GM19025 (cell line): ENCODE measurements at regions not wholly inside any gene's neighbourhood (a gene's known extent, or its start where the extent isn't known, plus 50 kb on each side); places are given as distances from the start of the nearest gene placed in this dataset.
A peak's percentile ranks its signal among the peaks of the same experiment; 100 is the strongest.

Source experiments
- ATAC-seq: cut with Tn5 transposase; IDR thresholded peaks from one replicate; pipeline ENCODE4 v1.9.1; 2021; ENCODE audit warnings: mild to moderate bottlenecking, low read depth, moderate library complexity; ENCODE audit not compliant: unreplicated experiment

DNA sequence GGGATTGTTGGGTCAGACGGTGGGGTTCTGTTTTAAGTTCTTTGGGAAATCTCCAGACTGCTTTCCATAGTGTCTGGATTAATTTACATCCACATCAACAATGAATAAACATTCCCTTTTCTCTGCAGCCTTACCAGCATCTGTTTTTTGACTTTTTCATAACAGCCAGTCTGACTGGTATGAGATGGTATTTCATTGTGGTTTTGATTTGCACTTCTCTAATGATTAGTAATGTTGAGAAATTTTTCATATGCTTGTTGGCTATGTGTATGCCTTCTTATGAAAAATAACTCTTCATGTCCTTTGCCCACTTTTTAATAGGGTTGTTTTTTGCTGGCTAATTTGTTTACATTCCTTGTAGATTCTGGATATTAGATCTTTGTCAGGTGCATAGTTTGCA is 140.8 kb upstream of the CNTN1 start:
- ATAC-seq, result no peak

DNA sequence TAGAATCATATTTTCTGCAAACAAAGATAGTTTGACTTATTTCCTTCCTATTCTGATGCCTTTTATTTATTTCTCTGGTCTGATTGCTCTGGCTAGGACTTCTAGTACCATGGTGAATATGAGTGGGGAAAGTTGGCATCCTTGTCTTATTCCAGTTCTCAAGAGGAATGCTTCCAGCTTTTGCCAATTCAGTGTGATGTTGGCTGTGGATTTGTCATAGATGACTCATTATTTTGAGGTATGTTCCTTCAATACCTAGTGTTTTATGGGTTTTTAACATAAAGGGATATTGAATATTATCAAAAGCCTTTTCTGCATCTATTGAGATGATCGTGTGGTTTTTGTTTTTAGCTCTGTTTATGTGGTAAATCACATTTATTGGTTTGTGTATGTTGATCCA is 139.4 kb upstream of the CNTN1 start:
- ATAC-seq, result no peak

DNA sequence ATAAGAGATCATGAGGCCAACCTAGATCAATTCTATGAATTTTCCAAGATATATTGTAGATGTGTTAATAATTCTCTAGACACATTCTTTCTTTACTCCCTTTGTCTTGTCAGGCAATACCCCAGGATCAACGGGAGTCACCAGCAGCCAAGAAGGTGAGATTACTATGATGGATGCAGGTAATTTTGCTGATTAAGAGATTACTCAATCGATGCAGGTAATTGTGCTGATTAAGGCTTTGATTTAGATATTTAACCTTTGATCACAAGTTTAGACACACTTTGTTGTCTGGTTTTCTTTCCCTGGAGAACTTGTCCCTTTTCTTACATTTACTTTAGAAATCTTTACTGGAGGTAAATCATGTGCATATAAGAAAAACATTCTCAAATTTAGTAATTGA is 134.3 kb upstream of the CNTN1 start:
- ATAC-seq, result no peak

DNA sequence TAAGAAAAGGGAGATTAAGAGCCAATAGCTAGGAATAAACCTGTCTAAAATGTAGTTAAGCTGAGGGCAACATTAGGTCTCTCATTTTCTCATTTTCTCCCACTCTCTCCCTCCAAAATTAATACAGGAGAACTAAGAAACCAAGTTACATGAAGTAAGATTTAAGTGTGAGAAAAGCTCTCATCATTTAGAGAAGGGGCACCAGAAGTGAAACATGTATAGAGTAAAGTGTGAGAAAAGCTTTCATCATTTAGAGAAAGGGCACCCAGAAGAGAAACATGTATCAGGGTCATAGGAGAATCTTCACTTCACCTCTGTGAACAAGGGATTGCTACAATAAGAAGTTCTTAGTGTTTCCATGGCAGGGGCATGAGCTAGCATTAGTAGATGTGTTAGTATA is 132.4 kb upstream of the CNTN1 start:
- peak; percentile 48 for ATAC-seq

DNA sequence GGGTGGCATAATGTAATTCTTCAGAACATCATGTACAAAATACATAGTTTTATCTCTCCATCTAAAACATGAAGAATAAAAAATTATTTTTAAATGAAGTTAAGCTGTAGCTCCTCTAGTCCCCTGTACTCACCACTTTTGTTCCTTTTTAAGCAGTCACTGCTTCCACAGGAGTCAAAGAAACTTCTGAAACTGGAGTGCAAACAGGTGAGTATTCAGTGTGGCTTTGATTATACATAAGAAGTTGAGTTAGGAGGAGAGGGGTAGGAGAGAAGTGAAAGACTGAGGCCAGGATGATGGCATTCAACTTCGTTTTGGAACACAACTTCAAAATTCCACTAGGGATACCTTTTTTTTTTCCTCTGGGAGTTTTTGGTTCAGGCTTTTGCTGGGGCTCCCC is 131.4 kb upstream of the CNTN1 start:
- ATAC-seq, result no peak

DNA sequence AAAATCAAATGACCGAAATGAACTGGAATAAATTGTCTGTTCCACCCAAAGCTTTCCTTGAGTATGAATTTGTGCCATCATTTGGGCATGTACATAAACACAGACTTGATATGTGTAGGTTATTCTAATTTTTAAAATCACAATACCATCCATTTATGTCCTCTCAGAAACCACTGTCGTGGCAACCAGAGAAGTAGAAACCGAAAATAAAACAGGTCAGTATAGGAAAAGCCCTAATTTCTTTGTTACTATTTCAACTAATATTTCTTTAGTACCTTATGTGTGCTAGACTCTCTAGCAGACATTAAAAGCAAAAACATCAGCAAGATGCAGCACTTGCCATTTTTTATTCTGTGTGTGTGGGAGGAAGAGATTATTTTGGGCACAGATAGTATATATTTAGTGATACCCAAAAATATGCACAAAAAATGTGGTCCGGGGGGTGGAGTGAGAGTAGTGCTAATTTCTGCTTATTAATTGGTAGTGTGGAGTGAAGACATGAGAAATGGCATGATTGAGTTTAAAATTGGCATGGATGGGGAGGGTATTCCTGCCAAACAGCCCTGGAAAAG is 130.8 kb upstream of the CNTN1 start:
- no peak for ATAC-seq

DNA sequence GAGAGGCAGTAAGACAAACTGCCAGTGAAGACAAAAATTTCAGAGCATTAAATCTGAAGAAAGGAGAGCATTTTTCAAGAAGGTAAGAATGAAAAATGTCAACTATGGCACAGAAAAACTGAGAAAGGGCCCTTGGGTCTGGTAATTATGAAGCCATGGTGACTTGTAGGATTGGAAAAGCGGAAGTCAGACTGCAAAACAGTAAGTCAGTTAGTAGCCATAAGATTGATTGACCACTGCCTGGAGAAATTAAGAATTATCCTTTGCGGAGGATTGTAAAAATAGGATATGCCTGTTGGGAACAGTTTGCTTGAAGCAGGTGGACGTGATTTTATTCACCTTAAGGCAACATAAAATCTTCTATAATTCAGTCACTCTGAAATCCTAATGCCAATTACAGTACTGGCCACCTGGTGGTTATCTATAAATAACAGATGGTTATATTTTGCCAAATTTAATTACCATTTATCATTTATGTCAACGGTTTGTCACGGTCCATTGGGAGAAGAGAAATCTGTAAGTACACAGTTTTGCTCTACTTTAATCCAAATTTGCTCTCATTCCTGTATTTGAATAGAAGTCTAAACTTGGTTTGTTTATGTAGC is 127.1 kb upstream of the CNTN1 start:
- ATAC-seq, result no peak

DNA sequence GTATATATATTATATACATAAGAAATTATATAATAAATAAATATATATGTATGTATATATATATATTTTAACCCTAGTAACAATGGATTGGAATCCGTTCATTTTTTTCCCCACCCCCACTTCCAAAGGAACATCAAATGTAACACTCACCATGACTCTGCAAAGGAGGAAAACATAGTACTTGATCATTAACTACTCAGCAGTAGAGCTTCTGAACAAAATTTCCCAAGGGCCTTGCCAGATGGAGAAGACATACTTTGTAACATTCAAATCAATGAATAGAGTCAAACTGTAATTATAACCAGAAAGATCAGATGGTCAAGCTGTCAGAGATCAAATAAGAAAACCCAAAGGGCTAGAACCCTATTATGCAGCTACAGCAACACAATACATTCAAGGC is 126.0 kb upstream of the CNTN1 start:
- ATAC-seq, result no peak

DNA sequence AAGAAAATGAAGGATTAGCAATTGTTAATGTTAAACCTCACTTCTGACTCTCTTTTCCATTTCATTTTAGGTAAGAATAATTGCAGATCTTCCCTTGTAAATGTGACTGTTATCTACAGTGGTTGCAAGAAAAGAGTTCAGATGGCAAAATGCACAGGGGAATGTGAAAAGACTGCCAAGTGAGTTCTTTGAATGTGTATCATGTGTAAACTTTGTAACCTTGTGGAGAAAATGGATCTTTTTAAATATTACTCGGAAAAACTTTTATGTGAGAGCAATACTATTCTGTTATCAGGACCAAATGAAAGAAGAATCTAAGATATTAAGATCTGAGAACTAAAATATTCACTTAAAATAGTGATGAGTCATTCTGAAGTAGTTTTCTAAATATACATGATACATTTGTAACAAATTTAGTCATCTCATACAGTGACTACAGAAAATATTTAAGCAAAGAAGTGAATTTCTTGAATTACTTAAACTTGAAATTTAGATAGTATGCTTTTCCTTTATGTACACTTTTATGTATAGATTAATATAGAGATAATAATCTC is 122.5 kb upstream of the CNTN1 start:
- no peak for ATAC-seq

DNA sequence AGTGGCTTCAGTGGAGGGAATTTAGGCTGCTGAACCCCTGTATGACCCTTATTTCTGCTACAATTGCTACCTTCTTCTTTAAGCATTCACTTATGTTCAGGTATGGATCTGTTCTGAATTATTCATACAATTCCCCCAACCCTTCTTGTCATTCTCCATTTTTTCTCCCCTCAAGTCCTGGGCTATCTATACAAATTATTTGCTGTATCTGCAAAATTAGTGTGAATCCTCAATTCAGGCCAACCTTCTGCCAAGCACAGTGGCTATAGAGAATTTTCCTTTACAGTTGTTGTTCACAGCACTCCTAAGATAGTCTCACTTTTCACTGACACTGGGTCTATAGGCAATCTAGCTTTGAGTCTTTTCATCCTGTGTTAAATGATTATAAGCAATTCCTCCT is 119.2 kb upstream of the CNTN1 start:
- no peak for ATAC-seq

DNA sequence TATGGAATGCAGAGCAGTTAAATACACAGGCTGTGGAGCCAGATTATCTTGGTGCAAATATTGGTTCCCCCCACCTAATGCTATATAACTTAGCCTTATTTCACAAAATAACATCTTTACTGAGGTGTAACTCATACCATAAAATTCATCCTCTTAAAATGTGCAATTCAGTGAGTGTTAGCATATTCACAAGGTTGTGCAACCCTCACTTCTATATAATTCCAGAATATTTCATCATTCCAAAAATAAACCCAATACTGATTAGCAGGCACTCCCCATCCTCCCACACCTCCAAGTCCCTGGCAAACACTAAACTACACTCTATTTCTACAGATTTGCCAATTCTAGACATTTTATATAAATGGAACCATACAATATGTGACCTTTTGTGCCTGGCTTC is 116.3 kb upstream of the CNTN1 start:
- ATAC-seq, result no peak

DNA sequence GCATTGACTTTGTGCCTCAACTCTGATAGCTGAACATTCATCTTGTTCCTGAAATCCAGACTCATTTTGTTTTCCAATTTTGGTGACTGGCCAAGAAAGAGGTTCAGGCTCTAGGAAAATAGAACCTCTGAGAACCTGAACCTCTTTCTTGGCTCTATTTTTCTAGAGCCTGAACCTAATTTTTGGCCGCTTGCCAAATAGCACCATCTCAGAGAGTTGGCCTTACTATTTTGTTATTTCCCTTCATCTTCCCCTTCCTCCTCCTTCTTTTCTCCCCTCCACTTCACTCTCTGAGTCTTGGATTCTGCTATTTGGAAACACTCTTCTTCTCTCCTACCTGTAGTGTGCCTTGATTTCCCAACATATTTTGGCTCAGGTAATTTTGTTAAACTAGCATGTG is 114.4 kb upstream of the CNTN1 start:
- no peak for ATAC-seq

DNA sequence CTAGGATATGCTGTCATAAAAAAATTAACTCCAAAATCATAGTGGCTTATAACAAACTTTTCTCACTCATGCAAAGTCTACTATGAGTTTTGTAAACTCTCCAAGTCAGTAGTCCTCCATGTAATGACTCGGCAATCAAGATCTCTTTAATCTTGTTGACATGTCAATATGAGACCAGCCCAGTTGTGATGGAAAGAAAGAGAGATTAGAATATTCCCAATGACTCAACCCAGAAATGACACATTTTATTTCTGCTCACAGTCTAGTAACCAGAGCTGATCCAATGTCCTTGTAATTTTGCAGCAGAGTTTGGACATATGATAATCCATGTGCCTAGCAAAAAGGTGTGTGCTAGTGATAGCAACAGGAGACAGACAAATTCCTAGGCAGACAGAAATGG is 112.6 kb upstream of the CNTN1 start:
- ATAC-seq, result no peak

DNA sequence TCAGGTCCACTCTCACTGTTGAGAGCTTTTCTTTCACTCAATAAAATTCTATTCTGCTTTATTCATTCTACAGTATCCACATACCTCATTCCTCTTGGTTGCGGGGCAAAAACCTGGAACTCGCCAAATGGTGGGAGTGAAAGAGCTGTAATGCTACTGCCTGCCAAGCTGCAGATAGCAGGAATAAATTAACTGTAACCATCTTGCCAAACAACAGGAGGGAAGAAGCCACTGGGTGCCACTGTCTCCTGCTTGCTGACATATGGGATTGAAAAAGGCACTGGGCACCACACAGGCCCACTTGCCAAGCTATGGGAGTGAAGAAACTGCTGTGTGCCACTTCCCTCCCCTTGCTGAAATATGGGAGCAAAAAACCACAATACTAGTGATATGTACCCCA is 111.9 kb upstream of the CNTN1 start:
- ATAC-seq, result no peak

DNA sequence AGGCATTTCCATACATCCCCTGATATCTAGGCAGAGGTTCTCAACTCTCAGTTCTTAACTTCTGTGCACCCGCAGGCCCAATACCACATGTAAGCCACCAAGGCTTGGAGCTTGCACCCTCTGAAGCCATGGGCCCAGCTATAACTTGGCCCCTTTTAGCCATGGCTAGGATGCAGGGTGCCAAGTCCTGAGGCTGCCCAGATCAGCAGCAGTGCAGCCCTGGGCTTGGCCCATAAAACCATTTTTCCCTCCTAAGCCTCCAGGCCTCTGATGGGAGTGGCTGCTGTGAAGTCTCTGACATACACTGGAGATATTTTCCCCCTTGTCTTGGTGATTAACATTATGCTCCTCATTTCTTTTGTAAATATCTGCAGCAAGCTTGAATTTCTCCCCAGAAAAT is 110.3 kb upstream of the CNTN1 start:
- ATAC-seq, result no peak

DNA sequence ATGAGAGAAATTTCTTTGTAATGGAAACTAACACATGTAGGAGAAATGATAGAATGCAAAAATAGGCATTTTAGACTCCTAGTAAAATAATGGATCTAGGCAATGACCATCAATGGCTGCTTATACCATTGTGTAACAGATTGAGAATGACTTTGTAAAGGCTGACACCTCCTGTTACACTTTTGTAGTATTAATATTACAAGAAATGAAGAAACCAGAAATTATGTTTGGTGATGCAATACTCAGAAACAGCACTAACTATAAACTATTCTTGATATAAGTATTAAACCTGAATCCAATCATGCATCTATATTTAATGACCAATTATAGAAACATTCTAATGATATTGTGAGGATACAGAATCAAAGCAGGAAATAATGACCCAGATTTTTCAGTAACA is 108.5 kb upstream of the CNTN1 start:
- no peak for ATAC-seq

DNA sequence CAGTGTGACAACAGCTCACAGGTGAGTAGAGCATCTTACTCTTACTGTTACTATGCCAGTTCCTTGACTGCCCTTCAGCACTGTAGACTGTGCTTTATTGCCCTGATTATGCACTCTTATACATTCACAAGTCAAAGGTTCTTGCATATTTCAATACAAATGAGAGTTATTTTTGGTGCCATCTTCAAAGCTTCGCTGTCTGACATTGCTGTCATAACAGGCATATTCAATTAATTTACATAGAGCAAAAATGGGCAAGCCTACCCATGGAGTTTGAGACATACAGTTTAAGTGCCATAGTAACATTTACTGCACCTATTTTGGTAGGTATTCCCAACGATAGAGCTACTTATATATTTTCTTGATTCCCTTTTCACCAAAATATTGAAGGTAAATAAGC is 107.5 kb upstream of the CNTN1 start:
- no peak for ATAC-seq

DNA sequence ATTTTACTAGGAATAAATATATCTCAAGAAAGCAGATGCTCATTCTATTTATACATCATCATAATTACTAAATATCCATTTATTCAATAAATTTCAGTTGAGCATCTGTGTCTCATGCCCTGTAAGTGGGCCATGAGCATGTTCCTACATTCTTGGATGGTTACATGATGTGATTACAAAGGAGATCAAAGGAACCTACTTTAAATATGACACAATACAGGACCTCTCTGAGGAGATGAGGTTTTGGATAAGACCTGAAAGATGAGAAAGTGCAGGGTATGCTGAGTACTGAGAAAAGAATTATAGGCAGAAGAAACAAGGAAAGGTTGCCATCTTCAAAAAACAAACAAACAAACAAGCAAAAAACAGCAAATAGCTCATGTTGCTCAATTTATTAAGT is 105.4 kb upstream of the CNTN1 start:
- no peak for ATAC-seq

DNA sequence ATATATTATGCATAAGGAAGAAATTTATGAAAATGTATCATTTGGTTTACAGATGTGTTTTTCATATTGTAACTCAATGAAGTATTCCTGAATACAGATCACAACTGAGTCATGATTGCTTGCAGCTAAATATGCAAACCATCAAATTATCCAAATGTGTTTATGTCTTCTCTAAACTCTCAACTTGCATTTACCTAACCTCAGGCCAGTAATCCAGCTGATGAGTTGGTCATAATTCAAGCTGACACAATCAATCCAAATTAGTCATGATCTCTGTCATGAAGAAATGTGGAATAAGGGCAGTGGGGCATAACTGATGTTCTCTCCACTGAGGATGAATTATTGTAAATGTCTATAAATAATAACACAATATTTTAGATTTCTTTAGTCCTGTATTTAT is 104.8 kb upstream of the CNTN1 start:
- no peak for ATAC-seq

DNA sequence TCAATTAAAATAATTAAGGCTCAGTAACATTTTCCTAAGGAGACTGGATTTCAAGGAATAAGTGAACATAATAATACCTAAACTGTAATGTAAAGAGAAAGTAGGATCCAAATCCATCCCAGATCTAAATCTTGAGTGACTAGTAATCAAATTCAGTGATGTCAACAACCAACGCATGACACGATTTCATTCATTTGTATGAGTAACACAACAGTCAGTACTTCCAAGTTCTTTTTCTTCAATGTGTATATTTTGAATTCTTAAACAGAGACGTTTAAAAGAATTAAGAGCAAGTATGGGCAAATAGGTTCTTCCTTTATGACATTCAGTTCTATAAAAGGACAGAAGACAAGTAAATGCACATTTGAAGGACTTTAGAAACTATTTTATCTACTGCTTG is 104.3 kb upstream of the CNTN1 start:
- no peak for ATAC-seq

DNA sequence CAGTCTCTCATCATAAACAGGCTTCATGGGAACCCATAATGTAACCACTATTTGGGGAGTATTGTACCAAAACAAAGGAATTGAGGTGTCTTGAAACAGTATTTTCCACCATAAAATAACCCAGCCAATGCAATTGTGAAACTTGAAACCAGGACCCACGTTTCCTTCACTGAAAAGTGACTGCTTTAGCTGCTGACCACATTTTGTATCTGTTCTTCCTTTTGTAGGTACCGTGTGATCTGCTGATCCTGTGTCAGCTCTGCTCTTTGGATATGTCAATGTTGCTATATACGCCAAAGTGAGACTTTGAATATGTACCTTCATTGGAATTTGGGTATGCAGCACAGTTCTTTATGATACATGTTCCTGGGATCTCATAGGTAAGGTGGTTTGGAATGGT is 95.1 kb upstream of the CNTN1 start:
- no peak for ATAC-seq

DNA sequence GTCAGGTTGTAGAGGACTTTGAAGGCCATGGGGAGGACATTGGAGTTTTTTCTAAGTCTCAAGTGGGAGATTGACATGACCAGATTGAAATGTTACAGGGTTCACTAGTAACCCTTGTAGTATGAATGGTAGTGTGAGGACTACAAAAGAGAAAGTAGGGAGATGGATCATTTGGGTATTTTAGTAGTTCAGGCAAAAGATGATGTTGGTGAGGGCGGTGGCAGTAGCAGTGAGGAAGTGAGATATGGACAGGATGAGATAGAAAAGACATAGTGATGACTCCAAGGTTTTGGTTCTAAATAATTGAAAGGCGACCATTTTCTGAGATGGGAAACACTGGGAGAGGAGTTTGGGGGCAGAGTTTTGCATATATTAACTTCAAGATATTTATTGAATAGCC is 94.2 kb upstream of the CNTN1 start:
- no peak for ATAC-seq

DNA sequence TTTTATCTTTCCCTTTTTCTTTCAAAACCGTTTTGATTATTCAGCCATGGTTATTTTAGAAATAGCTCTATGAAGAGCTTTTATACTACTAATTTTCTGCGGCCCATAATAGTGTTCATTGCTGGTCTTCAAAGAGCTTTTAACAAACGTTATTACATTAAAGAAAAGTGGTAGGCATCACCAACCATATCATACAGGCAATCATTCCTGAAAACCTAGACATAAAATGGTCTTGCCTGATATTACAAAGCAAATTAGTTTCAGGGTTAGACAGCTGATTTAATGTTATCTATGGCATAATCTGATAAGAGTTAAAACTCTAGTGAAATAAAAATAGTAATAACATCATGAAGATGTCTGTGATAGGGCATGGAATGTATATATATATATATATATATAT is 89.7 kb upstream of the CNTN1 start:
- no peak for ATAC-seq
